GM21576 (cell line): ENCODE measurements at regions not wholly inside any gene's neighbourhood (a gene's known extent, or its start where the extent isn't known, plus 50 kb on each side); places are given as distances from the start of the nearest gene placed in this dataset.
"Not testable (repeated sequence)": the region's sequence is repeated elsewhere in the genome, so short reads cannot be mapped to it uniquely, and the experiment has no call there.

ENCODE experiments used
- ATAC-seq: cut with Tn5 transposase; IDR thresholded peaks from one replicate; pipeline ENCODE4 v1.9.1; 2021; ENCODE audit warnings: mild to moderate bottlenecking, moderate library complexity; ENCODE audit not compliant: unreplicated experiment

DNA sequence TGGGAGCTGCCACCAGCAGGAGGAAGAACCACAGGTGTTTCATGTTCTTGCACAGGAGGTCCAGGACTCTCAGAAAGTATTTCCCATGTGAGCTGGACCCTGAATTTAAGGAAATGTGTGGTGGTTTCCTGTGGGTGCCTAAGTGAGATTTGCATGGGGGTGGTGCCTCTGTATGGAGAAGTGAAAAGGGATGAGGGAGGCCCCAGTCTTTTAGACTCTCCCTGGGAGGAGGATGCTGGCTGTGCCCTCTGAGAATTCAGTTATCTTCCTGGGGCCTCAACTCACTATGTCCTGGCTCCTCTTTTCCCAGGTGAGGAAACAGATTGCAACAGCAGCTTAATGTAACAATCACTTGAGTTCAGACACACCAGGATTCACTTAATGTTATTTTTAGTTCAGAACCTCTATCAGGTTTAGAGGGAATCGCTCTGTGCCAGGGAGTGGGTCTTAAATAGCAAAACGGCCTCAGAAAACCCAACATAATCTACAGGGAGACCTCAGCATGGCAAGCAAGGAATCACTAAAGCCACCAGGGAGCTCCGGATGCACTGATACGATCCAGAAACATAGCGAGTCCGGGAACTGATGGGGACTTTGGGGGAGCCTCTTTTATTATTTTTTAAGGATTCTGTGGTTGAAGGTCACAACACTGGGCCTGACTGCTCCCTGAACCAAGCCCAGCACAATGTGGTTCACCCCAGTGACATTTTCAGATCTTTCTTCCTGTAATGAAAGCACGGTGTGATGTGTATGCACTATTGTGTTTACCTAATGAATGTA lies 823.5 kb downstream of the TMEM121 start:
- not testable (repeated sequence) for ATAC-seq

DNA sequence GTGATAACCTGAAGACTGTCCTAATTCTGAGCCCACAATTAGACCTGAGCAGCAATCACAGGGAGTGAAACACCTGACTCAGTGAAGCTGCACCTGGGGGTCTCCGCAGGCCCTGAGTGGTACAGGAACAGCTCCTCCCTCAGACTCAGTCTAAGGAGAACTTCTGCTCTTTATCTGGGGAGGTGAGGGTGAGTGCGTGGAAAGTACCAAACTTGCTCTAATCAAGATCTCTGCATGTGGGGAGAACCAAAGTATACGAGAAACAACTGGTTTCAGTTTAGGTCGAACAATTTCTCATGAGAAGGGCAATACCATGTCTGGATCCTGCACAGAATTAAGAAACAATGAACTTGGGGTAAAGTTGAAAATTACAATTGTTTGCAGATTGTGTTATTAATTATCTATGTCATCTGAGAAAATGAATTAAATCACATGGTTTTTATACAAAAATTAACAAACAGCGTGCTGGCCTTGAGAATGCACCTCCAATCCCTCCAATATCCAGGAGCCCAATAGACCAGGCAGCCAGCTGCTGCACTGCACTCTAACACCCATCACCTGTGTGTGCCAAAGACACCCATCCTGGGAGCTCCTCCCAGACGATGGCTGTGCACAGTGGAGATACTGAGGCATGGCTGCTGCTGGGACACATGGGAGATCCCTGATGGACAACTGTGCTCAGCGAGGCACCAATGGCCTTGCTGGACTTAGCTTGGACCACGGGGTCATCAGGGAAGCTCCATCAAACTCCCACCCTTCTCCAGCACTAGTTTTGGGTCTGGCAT lies 828.8 kb downstream of the TMEM121 start:
- ATAC-seq, result not testable (repeated sequence)

GRCh38 chr14:106355881-106356642 lies 829.7 kb downstream of the TMEM121 start:
- ATAC-seq, result not testable (repeated sequence)

- not testable (repeated sequence) for ATAC-seq
Observed at GRCh38 chr14:106356643-106356930, 830.2 kb downstream of the TMEM121 start.

- not testable (repeated sequence) for ATAC-seq
Observed at GRCh38 chr14:106359157-106359887, 832.9 kb downstream of the TMEM121 start.

GRCh38 chr14:106365371-106365770 lies 839.0 kb downstream of the TMEM121 start:
- ATAC-seq, result not testable (repeated sequence)

DNA sequence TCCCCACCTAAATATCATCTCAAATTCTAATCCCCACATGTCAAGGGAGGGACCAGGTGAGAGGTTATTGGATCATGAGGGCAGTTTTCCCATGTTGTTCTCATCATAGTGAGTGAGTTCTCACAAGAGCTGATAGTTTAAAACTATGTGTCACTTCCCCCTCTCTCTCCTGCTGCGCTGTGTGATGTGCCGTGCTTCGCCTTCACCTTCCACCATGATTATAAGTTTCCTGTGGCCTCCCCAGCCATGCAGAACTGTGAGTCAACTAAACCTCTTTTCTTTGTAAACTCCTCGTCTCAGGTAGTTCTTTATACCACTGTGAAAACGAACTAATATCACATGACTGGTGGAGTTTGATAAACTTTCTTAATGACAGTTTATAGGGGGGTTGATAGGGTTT lies 839.5 kb downstream of the TMEM121 start:
- not testable (repeated sequence) for ATAC-seq

- ATAC-seq, result not testable (repeated sequence)
Observed at GRCh38 chr14:106366971-106367370, 840.6 kb downstream of the TMEM121 start.

GRCh38 chr14:106369456-106369855 lies 843.1 kb downstream of the TMEM121 start:
- ATAC-seq, result not testable (repeated sequence)

- ATAC-seq, result peak; percentile 52
Observed at GRCh38 chr14:106372870-106373652, 846.7 kb downstream of the TMEM121 start.

- not testable (repeated sequence) for ATAC-seq
Observed at GRCh38 chr14:106373653-106374110, 847.3 kb downstream of the TMEM121 start.

GRCh38 chr14:106377432-106377831 lies 851.0 kb downstream of the TMEM121 start:
- ATAC-seq, result no peak

GRCh38 chr14:106378191-106378590 lies 851.8 kb downstream of the TMEM121 start:
- ATAC-seq, result no peak

DNA sequence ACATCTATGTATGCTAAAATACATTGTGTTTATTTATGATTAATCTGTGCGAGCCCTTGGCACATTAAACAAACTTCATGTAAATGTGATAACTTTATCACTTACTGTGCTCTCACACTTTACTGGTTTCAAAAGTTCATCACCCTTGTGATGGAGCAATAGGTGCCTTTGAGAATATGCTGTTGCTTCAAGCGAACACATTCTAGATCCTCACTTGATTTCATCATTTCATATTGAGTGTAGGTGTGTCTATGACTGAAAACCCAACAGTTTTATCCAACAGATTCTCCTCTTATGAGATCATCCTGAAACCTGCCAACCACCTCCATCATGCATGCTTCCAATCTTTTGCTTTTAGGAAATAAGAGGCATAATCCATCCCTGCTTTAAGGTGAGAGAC lies 854.4 kb downstream of the TMEM121 start:
- no peak for ATAC-seq

DNA sequence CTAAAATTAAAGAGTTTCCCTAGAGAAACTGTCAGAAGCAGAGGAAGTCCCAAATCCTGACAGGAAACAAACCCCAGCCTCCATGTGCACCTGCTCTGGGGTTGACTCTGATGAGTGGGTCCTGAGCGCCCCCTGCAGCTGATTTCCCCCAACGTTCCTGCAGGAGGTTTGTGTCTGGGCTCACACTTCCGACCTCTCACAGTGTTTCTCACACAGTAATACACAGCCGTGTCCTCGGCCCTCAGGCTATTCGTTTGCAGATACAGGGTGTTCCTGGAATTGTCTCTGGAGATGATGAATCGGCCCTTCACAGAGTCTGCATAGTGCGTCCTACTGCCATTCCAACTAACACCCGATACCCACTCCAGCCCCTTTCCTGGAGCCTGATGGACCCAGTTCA lies 862.8 kb downstream of the TMEM121 start:
- ATAC-seq, result not testable (repeated sequence)

- ATAC-seq, result no peak
Observed at GRCh38 chr14:106390401-106390800, 864.0 kb downstream of the TMEM121 start.

DNA sequence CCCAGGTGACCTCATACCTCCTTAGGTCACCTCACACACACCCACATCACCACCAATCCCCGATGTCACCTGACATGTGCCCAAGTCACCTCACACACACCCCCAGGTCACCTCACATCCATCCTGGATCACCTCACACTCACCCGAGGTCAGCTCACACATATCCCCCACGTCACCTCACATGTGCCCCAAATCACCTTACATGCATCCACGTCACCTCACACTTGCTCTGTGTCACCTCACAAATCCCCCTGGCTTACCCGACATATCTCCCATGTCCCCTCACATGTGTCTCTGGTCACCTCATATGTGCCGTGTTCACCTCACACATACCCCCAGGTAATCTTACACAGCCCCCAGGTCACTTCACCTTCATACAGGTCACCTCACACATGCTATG lies 864.6 kb downstream of the TMEM121 start:
- ATAC-seq, result no peak

- no peak for ATAC-seq
Observed at GRCh38 chr14:106393742-106394141, 867.4 kb downstream of the TMEM121 start.

DNA sequence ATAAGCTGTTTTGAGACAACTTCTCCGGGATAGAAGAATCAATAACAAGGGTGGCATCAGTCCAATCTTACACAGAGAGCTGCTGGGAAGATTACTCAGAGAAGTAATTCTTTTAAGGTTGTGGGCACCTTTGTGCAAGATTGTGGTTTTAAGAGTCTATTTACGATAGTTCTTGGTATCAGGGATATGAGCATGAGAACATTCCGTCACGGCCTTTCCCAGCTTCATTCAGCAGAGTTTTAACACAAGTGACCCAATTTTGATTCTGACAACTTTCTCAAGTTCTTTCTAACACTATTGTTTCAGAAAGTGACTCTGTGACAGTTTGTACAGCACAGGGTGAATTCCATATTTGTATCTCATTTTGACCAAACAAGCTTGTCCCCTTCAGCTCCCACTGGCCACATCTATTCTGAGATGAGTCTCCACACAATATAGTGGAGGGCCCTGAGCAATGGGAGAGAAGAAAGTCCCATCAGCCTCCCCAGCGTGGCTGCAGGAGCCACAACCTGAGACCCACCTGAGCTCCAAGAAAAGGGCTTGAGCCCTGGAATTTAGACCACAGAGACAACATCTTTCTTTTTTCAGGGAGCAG lies 869.2 kb downstream of the TMEM121 start:
- ATAC-seq, result no peak
